ENCODE measurements at regions not wholly inside any gene's neighbourhood (a gene's known extent, or its start where the extent isn't known, plus 50 kb on each side); places are given as distances from the start of the nearest gene placed in this dataset.

- no peak overlapping the region for H2BK20ac ChIP-seq (ENCODE audit: low read length)
- H3K79me2 ChIP-seq (ENCODE audit: control insufficient read depth in 1 of 2, insufficient read depth in 2 of 2, low read length in 2 of 2) = no peaks in the 10 kb centered on the region
- H4K91ac ChIP-seq (replicated peaks; ENCODE audit: insufficient read length, low read length) = no peak overlapping the region
- H4K5ac ChIP-seq (ENCODE audit: insufficient read length, low read depth, low read length) = no peak overlapping the region
- no peak overlapping the region for H2AFZ ChIP-seq (ENCODE audit: low read length)
- no peaks in the 10 kb centered on the region for H3K79me1 ChIP-seq (ENCODE audit: low read depth, low read length)
- no peak overlapping the region for H3K56ac ChIP-seq (replicated peaks; ENCODE audit: insufficient read length, low read depth, low read length)
- no peak overlapping the region for H2BK15ac ChIP-seq (ENCODE audit: low read length)
- no peak overlapping the region for H2BK120ac ChIP-seq (replicated peaks; ENCODE audit: low read depth, low read length)
- no peak overlapping the region for H3K4ac ChIP-seq (replicated peaks; ENCODE audit: insufficient read length, low read depth, low read length)
- DNase-seq (ENCODE audit: low read depth in 1 of 2, low spot score in 2 of 2) (no peak), FAIRE-seq (no peak)
- H2BK12ac ChIP-seq (ENCODE audit: low read depth, low read length) = no peak overlapping the region
- no peaks in the 10 kb centered on the region for H3K4me1 ChIP-seq (replicated peaks in 1 of 4; ENCODE audit: control insufficient read depth in 3 of 4, insufficient read depth in 4 of 4, low read length in 3 of 4)
- no peak overlapping the region for H3K9ac ChIP-seq (replicated peaks in 1 of 4; ENCODE audit: extremely low read depth in 1 of 4, low read depth in 3 of 4, low read length in 3 of 4)
- H3K36me3 ChIP-seq (ENCODE audit: control insufficient read depth in 2 of 4, insufficient read depth in 4 of 4, low read length in 3 of 4) = no peaks in the 10 kb centered on the region
- 86% methylated on average over 3 of the region's 6 CpGs; no CpG with 5 or more reads in 1 of the 2 experiments for WGBS, 2 experiments (ENCODE audit: extremely low coverage in 1 of 2, insufficient coverage in 1 of 2, insufficient read length in 1 of 2, insufficient replicate concordance in 2 of 2, low coverage in 1 of 2, low lambda C conversion rate in 2 of 2, missing lambda C conversion rate in 1 of 2)
- no peak overlapping the region for H3K14ac ChIP-seq (ENCODE audit: insufficient read length)
- no peaks in the 10 kb centered on the region for H3K23me2 ChIP-seq (ENCODE audit: low read depth, low read length)
- no peak overlapping the region for H4K8ac ChIP-seq (ENCODE audit: extremely low read depth, insufficient read depth, low read length)
- no peak overlapping the region for H3K4me2 ChIP-seq (ENCODE audit: insufficient read depth in 1 of 2, low read depth in 2 of 2, low read length in 2 of 2)
- TF ChIP-seq TAF7 (optimal IDR thresholded peaks at IDR 0.05; ENCODE audit: borderline replicate concordance, low read depth, low read length) (no peak), BACH1 (IDR thresholded peaks at IDR 0.05; ENCODE audit: low read length) (no peak), SUZ12 (IDR thresholded peaks at IDR 0.05; ENCODE audit: low read length) (no peak), SP1 (IDR thresholded peaks at IDR 0.05; ENCODE audit: low read depth, low read length) (no peak), CEBPB (IDR thresholded peaks at IDR 0.05; ENCODE audit: low read depth, low read length) (no peak), NANOG (IDR thresholded peaks at IDR 0.05; ENCODE audit: insufficient read depth, low read depth, low read length, poor library complexity, severe bottlenecking) (no peak), TCF12 (IDR thresholded peaks at IDR 0.05; ENCODE audit: low read depth, low read length) (no peak), CHD2 (IDR thresholded peaks at IDR 0.05; ENCODE audit: low read length) (no peak), NRF1 (IDR thresholded peaks at IDR 0.05; ENCODE audit: low read depth, low read length) (no peak)
- no peak overlapping the region for H2BK5ac ChIP-seq (ENCODE audit: low read depth, low read length)
- H3K27ac ChIP-seq (ENCODE audit: low read depth, low read length) = no peak overlapping the region
- H2AK5ac ChIP-seq (ENCODE audit: low read depth, low read length) = no peak overlapping the region
- H3K9me3 ChIP-seq (ENCODE audit: insufficient read depth in 2 of 2, low read depth in 1 of 2, low read length in 1 of 2) = no peaks in the 10 kb centered on the region
- H4K20me1 ChIP-seq (replicated peaks in 1 of 2; ENCODE audit: control insufficient read depth in 1 of 2, insufficient read depth in 2 of 2, low read length in 2 of 2) = no peaks in the 10 kb centered on the region
- CTCF ChIA-PET (ENCODE audit: partially characterized antibody) = interaction anchor here (0.6 kb wide), 1 partner anchor 472 kb away, joined by 4 read pairs; no protein-coding TSS in a partner anchor
- no peaks in the 10 kb centered on the region for H3K27me3 ChIP-seq (replicated peaks in 1 of 4; ENCODE audit: control insufficient read depth in 3 of 4, extremely low read depth in 1 of 4, insufficient read depth in 3 of 4, low read length in 3 of 4)
- H3K18ac ChIP-seq (ENCODE audit: extremely low read depth, low read length) = no peak overlapping the region
- H3K23ac ChIP-seq (ENCODE audit: insufficient read length) = no peak overlapping the region
- no peak overlapping the region for H3K4me3 ChIP-seq (ENCODE audit: extremely low read depth in 1 of 4, insufficient read depth in 2 of 4, low read depth in 3 of 4, low read length in 4 of 4)
- POLR2A ChIA-PET (ENCODE audit: partially characterized antibody) = no interaction called here
Measured at GRCh38 chrX:44775726-44776125, 68.1 kb upstream of the DUSP21 start.
